DMS79 treated with DMSO at 0.1 percent for 48 hours (cell line): ENCODE measurements at regions not wholly inside any gene's neighbourhood (a gene's known extent, or its start where the extent isn't known, plus 50 kb on each side); places are given as distances from the start of the nearest gene placed in this dataset.
"Not testable (repeated sequence)": the region's sequence is repeated elsewhere in the genome, so short reads cannot be mapped to it uniquely, and the experiment has no call there.

Source experiments
- DNase-seq: peaks from one replicate; lab custom pipeline; 2025; lab: John Stamatoyannopoulos, UW

- DNase-seq: no peak
Observed at GRCh38 chr1:90824551-90824950, 107.4 kb upstream of the BARHL2 start.

GRCh38 chr1:90823686-90824085 lies 106.6 kb upstream of the BARHL2 start:
- no peak for DNase-seq

DNA sequence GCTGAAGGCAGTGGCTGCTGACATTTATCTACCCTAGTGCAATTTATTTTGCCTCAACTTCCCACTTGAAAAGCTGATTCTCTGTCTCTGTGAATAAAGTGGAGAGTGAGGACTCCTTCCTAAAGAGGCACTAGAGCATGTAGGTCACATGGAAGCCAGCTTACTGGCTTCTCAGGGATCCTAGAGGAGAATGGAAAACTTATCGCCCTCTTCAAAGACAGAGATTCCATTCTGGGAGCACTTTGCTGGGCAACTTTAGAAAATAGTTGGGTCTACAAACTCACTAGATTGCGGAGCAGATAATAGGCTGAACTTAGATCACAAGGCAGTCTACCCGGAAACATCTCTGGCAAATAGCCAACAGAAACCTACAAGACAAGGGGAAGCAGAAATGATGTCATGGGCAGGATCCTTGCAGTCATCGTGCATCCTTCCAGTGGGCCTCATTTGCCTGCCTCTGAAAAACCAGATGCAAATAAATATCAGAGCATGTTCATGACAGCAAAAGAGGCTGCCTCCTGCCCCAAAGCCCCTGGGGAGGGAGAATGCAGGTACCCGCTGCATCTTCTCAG lies 104.8 kb upstream of the BARHL2 start:
- no peak for DNase-seq

DNA sequence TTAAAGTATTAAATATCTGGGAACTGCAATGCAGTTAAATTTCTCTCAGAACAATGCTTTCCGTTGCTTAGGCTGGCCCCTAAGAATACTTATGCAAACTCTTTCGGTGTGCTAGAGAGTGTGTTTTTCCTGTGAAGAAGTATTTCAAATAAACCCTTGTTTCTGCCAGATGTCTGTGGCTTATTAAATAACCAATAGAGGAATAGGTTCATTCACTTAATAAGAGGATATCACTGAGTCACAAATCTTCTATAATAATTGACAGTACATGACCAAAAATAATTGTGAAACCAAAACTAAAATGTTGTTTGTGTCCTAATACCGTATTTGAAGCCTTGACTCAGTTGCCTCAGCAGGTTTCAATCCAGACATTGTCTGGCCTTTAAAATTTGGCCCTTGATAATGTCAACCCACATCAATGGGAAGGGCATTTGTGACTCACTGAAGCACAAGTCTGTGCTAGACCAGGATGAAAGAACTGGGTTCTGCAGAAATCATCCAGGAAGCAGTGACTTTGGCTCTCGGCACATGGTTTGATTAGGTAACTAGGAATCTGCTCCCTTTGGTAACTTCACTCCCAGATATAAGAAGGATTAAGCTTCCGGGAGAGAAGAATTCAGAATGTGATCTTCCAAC lies 104.2 kb upstream of the BARHL2 start:
- DNase-seq: no peak

GRCh38 chr1:90820745-90821144 lies 103.6 kb upstream of the BARHL2 start:
- no peak for DNase-seq

GRCh38 chr1:90817399-90817798 lies 100.3 kb upstream of the BARHL2 start:
- no peak for DNase-seq

GRCh38 chr1:90812237-90812636 lies 95.1 kb upstream of the BARHL2 start:
- not testable (repeated sequence) for DNase-seq

DNA sequence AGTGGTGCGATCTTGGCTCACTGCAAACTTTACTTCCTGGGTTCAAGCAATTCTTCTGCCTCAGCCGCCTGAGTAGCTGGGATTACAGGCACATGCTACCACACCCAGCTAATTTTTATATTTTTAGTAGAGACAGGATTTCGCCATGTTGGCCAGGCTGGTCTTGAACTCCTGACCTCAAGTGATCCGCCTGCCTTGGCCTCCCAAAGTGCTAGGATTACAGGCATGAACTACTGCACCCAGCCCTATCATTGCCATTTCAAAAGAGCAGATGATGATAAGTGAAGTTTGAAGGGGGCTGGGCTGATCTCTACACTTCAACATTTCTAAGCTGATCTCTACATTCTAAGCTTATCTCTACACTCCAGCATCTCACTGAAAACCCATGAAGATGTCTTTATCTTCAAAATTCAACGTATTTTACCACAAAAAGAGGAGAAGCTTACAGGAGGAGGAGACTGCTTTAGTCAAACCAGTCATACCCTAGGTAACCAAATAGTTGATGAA lies 94.4 kb upstream of the BARHL2 start:
- DNase-seq: not testable (repeated sequence)

DNA sequence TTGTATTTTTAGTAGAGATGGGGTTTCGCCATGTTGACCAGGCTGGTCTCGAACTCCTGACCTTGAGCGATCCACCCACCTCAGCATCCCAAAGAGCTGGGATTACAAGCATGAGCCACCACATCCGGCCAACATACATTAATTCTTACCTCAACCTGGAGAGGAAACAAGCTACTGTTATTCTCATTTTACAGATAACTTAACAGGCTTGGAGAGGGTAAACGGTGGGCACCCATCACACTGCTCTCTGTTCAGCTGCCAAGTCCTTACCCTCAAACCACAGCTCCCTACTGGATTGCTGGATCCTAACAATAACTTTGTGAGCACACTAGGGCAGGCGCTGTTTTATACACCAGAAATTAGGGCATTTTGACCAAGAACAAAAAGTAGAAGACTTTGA lies 93.6 kb upstream of the BARHL2 start:
- no peak for DNase-seq

GRCh38 chr1:90809996-90810395 lies 92.9 kb upstream of the BARHL2 start:
- no peak for DNase-seq

- no peak for DNase-seq
Observed at GRCh38 chr1:90809093-90809492, 92.0 kb upstream of the BARHL2 start.

DNA sequence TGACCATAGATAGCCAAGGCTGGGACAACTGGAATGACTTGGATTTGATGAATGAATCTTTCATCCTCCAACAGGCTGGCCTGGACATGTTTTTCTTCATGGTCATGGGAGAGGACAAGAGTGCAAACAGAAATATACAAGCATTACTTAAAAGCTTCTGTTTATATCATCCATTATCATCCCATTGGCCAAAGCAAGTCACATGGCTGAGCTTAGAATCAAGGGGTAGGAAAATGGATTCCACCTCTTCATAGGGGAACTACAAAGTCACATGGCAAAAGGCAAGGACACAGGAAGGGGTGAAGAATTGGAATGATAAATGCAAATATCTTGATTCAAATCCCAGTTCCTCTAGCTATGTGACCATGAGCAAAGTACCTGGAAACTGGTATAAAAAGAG lies 90.2 kb upstream of the BARHL2 start:
- DNase-seq: no peak

DNA sequence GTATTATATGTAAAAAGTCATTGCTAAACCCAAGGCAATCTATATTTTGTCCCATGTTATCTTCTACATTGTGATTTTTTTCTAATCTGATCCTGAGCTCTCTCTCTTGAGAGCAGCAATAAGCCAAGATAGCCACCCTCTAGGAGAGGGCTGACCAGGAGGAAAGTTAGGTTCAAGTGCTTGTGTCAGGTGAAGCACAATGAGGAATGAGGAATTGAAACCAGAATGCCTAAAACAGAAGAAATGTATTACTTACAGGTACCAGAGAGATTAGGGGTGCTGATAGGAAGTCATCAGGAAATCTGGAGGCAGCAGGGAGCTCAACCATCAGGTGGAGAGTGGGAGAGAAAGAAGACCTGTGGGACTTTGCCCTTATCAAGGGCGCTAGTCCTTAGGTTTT lies 85.5 kb upstream of the BARHL2 start:
- no peak for DNase-seq

DNA sequence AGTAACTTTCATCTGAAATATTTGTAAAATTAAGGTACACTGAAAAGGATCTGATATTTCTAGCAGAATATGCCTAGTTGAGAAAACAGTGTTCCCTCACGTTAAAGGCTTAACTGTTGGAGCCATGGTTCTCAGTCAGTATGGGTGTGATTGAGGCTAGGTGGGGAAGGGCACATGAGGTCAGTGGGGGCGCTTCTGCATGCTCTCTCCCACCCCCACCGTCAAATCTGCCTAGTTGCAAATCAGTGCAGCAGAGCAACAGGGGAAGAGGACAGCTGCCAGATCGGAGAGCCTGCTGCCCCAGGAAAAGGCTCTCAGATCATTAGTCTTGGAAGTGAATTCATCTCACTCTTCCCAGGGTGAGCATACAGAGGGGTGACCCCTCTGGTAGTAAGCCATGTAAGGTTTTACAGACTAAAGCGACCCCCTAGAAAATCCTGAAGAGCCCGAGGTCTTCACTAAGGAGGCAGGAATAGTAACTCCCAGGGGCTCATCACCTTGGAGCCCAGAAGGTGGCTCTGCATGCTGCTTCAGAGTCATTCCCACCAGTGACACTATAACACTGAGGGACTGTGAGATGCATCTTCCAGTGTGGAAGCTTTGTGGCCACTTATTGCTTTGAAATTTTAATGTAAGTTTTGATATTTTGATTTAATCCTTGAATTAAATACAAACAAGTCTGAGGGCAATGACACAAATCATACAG lies 83.1 kb upstream of the BARHL2 start:
- DNase-seq: no peak

DNA sequence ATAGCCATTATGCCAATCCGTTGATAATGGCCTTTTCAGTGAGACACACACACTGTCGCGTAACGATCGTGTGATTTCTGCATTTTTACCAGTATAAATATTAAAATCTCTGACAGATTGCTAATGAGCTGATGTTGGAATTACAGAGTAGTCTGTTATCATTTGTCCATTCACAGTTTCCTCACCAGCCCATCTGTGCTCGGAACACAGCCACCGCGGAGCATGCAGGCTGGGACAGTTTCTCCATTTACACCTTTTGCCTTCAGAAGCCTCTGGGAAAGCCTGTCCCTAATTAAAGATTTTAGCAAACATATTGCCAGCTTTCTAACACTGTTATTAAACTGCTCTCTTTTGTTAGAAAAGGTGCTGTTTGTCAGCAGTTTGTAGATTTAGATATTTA lies 82.2 kb upstream of the BARHL2 start:
- DNase-seq: no peak

- DNase-seq: no peak
Observed at GRCh38 chr1:90798883-90799282, 81.8 kb upstream of the BARHL2 start.

DNA sequence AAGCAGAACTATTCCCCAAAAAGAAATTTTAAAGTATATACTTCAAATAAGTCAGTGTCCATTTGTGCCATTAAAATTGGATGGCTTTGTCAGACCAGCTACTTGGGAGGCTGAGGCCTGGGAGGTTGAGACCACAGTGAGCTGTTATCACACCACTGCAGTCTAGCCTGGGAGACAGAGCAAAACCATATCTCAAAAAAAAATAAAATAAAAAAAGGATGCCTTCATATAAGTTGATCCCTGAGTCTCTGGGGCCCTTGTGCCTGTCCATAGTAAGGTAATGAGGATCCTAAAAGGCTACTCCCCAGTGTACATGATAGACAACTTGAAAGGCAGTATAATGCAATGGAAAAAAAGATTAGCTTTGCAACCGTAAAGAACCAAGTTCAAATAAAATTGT lies 81.2 kb upstream of the BARHL2 start:
- DNase-seq: no peak

DNA sequence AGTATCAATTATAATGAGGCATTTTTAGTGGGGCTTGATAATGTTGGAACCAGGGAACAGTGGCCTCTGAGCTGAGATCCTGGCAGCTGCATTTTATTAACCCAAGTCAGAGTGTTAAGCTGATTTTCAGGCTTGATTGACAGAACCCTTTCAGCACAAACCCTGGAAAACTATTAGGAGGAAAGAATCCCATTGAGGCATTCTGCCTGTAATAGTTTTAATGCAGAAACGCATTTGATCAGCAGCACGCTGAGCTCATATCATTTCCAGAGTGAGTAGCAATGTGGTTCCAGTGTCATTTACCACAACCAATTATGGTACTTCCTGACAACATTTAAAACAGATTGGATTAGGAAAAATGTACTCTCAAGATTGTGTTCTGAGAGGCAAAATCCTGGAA lies 78.3 kb upstream of the BARHL2 start:
- no peak for DNase-seq

GRCh38 chr1:90786709-90787108 lies 69.6 kb upstream of the BARHL2 start:
- DNase-seq: no peak

GRCh38 chr1:90784186-90784847 lies 67.2 kb upstream of the BARHL2 start:
- DNase-seq: no peak

GRCh38 chr1:90783181-90783580 lies 66.1 kb upstream of the BARHL2 start:
- no peak for DNase-seq

GRCh38 chr1:90782046-90782445 lies 64.9 kb upstream of the BARHL2 start:
- DNase-seq: no peak

DNA sequence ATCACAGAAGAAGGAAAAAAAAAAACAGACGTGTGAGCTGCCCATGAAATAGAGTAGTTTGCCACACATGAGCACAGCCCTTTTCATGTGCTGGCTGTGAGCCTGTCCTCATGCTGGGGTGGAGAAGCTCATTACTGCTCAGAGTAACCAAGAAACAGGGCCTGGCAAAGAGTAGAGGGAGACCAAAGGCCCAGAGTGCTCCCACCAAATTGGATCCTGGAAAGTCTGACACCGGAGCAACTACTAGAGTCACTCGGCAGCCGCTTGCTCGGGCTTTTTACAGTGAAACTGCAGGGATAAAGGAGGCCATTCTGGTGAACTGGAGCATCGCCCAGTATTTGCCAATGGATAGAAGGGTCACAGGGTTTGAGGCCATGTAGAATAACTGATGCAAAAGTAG lies 64.4 kb upstream of the BARHL2 start:
- DNase-seq: no peak
